Choroid plexus epithelial cell (primary cell): ENCODE measurements at regions not wholly inside any gene's neighbourhood (a gene's known extent, or its start where the extent isn't known, plus 50 kb on each side); places are given as distances from the start of the nearest gene placed in this dataset.
A peak's percentile ranks its signal among the peaks of the same experiment; 100 is the strongest.

Source experiments
- DNase-seq: peaks from one replicate; pipeline ENCODE4 v3.0.0-alpha.2; 2010; ENCODE audit warnings: low read depth
- H3K4me3 ChIP-seq: 2 replicates; pipeline ENCODE4 v1.5.1; 2011; ENCODE audit warnings: low read depth, mild to moderate bottlenecking, control low read depth, low read length, moderate library complexity
- TF ChIP-seq, protein P1 (sequence below): conservative IDR thresholded peaks from 2 replicates; pipeline ENCODE4 v1.5.1; 2011; ENCODE audit warnings: low read depth, mild to moderate bottlenecking, control low read depth, inconsistent platforms, low read length, moderate library complexity

DNA sequence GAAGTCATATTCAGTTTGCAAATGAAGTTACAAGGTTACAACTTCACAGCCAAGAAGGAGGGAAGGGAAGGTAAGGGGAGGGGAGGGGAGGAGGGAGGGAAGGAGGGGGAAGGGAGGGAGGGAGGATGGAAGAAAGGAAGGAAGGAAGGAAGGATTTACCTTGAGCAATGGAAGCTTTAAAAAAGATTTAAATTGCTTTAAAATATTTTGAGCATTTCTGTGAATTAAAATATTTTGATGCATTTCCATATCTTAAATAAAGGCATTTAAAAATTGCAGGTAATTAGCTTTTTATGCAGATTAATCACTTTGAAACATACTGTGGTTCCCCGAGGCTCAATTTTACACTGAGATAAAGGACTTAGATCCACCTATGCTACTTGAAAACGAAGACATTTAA, 618.0 kb downstream of the TFAP2A start:
- TF ChIP-seq, protein P1, sequence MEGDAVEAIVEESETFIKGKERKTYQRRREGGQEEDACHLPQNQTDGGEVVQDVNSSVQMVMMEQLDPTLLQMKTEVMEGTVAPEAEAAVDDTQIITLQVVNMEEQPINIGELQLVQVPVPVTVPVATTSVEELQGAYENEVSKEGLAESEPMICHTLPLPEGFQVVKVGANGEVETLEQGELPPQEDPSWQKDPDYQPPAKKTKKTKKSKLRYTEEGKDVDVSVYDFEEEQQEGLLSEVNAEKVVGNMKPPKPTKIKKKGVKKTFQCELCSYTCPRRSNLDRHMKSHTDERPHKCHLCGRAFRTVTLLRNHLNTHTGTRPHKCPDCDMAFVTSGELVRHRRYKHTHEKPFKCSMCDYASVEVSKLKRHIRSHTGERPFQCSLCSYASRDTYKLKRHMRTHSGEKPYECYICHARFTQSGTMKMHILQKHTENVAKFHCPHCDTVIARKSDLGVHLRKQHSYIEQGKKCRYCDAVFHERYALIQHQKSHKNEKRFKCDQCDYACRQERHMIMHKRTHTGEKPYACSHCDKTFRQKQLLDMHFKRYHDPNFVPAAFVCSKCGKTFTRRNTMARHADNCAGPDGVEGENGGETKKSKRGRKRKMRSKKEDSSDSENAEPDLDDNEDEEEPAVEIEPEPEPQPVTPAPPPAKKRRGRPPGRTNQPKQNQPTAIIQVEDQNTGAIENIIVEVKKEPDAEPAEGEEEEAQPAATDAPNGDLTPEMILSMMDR: no peak
- H3K4me3 ChIP-seq: no peak overlapping the region
- DNase-seq: no peak

DNA sequence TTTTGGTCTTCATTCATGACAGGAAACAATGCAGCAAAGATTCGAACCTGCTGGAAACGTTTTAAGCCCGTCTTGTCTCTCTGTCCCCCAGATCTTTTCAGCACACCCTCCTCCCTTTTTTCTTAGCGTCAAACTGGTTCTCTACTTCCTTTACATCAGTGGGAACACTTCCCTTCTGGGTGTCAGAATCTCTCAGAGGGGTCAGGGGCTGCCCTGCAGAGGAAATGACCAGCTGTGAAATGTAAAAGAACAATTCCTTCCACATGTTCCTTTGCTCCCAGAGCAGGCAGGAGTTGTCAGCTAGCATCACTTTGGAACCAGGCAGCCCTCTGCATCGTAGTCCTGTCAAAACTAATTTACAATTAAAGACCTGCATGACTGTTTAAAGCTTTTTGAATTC, 619.0 kb downstream of the TFAP2A start:
- TF ChIP-seq, protein P1: no peak
- peak; percentile 12 for DNase-seq
- no peak overlapping the region for H3K4me3 ChIP-seq

DNA sequence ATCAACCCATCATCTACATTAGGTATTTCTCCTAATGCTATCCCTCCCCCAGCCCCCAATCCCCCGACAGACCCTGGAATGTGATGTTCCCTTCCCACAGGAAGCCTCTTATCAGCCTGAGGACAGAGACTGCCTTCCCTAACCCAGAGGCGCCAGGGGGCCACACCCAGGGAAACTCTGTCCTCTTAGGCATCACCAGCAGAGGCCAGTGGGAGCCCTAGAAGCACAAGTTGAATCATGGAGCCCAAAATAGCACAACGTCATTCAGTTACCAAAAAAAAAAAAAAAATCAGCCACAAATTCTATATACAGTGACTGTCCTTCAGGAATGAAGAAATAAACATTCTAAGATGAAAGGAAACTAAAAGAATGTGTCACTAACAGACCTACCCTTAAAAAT, 625.7 kb downstream of the TFAP2A start:
- peak; percentile 6 for DNase-seq
- H3K4me3 ChIP-seq: no peak overlapping the region
- TF ChIP-seq, protein P1: no peak

DNA sequence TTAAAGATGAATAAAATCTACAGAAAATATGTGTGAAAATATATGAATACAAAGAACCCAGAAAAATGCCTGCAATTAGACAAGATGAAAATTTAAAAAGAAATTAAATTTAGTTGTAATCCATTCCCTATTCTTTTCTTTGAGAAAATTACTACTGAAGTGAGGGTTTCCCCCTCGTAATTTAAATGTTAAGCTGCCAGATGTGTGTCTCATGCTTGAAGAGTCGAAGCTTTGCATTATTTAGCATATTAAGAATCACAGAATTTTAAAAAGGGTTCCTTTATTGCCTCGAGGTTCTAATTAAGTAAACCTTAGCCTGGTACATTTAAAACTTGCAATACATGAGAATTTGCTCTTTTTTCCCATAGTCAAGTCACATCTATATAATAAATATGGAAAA, 630.1 kb downstream of the TFAP2A start:
- TF ChIP-seq, protein P1: no peak
- H3K4me3 ChIP-seq: no peak overlapping the region
- no peak for DNase-seq

DNA sequence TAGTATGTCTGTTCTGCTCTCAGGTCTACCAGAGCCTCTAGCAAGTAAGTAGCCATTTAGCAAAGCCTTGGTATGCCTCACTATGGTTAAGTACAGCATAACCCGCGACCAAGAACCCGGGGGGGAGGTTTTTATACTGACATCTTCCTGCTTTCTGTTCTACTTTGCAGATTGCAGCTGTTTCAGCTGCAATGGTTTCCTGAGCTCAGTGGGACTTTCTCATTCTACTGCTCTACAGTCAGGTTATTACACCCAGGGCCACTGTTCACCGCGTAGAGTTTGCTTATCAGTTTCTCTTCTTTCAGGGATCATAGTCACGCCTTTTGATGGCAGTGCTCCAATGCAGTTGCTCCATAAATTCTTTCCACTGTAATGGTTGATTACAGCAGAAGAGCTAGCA, 631.3 kb downstream of the TFAP2A start:
- DNase-seq: peak; percentile 7
- TF ChIP-seq, protein P1: no peak
- no peak overlapping the region for H3K4me3 ChIP-seq

DNA sequence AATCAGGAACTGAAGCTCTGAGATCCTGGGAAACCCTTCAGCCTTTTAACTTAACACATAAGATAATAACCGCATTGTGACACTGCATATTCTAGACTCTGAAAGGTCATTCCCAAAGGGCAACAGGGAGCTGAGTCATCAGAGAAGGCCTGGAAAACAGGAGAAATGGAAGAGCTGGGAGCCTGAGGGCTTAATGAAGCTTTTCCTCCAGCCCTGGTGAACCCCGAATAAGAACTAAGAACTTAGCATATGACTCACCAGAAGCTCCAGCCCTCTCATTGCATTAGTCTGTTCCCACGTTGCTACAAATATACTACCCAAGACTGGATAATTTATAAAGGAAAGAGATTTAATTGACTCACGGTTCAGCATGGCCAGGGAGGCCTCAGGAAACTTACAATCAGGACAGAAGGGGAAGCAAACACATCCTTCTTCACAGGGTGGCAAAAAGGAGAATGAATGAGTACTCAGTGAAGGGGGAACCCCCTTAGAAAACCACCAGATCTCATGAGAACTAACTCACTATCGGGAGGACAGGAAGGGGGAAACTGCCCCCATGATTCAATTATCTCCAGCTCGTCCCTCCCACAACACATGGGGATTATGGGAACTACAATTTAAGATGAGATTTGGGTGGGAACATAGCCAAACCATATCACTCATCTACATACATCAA, 648.5 kb downstream of the TFAP2A start:
- DNase-seq: peak; percentile 40
- H3K4me3 ChIP-seq: no peak overlapping the region
- TF ChIP-seq, protein P1: no peak

DNA sequence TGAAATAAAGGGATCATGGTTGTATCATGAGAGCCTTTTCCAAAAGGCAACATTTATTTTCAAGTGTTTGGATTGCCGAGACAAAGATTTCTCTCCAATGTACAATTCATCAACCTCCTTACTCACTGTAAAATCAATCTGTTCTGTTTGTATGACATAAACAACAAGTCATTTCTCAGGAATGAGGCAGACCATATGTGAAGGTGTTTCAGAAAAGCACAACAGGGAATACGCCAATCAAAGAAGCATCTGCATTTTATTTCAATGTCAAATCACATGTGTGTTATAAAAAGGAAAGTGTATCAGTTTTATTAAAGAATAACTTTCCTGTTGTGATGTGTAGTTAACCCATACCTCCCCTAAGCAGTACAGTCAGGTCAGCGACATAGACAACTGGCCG, 653.7 kb downstream of the TFAP2A start:
- H3K4me3 ChIP-seq: no peak overlapping the region
- no peak for DNase-seq
- TF ChIP-seq, protein P1: no peak
